GM19397 (cell line): ENCODE measurements at regions not wholly inside any gene's neighbourhood (a gene's known extent, or its start where the extent isn't known, plus 50 kb on each side); places are given as distances from the start of the nearest gene placed in this dataset.

ENCODE experiments used
- ATAC-seq: cut with Tn5 transposase; IDR thresholded peaks from one replicate; pipeline ENCODE4 v1.9.1; 2021; ENCODE audit warnings: mild to moderate bottlenecking, moderate library complexity; ENCODE audit not compliant: unreplicated experiment

GRCh38 chr3:72248869-72249268 is 463.9 kb upstream of the PROK2 start:
- ATAC-seq = no peak

GRCh38 chr3:72248389-72248761 is 463.4 kb upstream of the PROK2 start:
- ATAC-seq = no peak

GRCh38 chr3:72247645-72248388 is 462.9 kb upstream of the PROK2 start:
- no peak for ATAC-seq

- no peak for ATAC-seq
These were observed 462.2 kb upstream of the PROK2 start for GRCh38 chr3:72247126-72247525.

GRCh38 chr3:72246685-72247084 is 461.7 kb upstream of the PROK2 start:
- ATAC-seq = no peak

GRCh38 chr3:72245183-72245811 is 460.3 kb upstream of the PROK2 start:
- ATAC-seq = no peak

GRCh38 chr3:72244396-72244795 is 459.4 kb upstream of the PROK2 start:
- no peak for ATAC-seq

- ATAC-seq = no peak
These were observed 457.4 kb upstream of the PROK2 start for GRCh38 chr3:72242326-72242725.

GRCh38 chr3:72241525-72241924 is 456.6 kb upstream of the PROK2 start:
- no peak for ATAC-seq

GRCh38 chr3:72240531-72240930 is 455.6 kb upstream of the PROK2 start:
- ATAC-seq = no peak

GRCh38 chr3:72238801-72239200 is 453.9 kb upstream of the PROK2 start:
- ATAC-seq = no peak

- no peak for ATAC-seq
These were observed 453.2 kb upstream of the PROK2 start for GRCh38 chr3:72238010-72238691.

GRCh38 chr3:72237679-72238009 is 452.7 kb upstream of the PROK2 start:
- no peak for ATAC-seq

- no peak for ATAC-seq
These were observed 449.4 kb upstream of the PROK2 start for GRCh38 chr3:72234391-72234790.

- ATAC-seq = no peak
These were observed 448.6 kb upstream of the PROK2 start for GRCh38 chr3:72233571-72233970.

GRCh38 chr3:72232777-72233176 is 447.8 kb upstream of the PROK2 start:
- no peak for ATAC-seq

GRCh38 chr3:72232331-72232730 is 447.4 kb upstream of the PROK2 start:
- ATAC-seq = no peak

- ATAC-seq = no peak
These were observed 446.7 kb upstream of the PROK2 start for GRCh38 chr3:72231439-72232196.

GRCh38 chr3:72230774-72231379 is 445.9 kb upstream of the PROK2 start:
- no peak for ATAC-seq

- no peak for ATAC-seq
These were observed 445.0 kb upstream of the PROK2 start for GRCh38 chr3:72229952-72230351.

GRCh38 chr3:72227486-72228070 is 442.6 kb upstream of the PROK2 start:
- no peak for ATAC-seq
